ENCODE measurements at regions not wholly inside any gene's neighbourhood (a gene's known extent, or its start where the extent isn't known, plus 50 kb on each side); places are given as distances from the start of the nearest gene placed in this dataset.

GRCh38 chr14:76974365-76974764, 54.1 kb downstream of the IRF2BPL start:
- CTCF ChIA-PET, result interaction anchor here (1.1 kb wide), 1 partner anchor 61 kb away, joined by 5 read pairs; no protein-coding TSS in a partner anchor
- Mint-ChIP-seq H3K4me1 (ENCODE audit: low read depth) (peaks cover 21% of the 10 kb centered on the region), H3K27ac (no peak overlapping the region)

GRCh38 chr14:76971549-76971948, 57.0 kb downstream of the IRF2BPL start:
- H3K27me3 Mint-ChIP-seq (ENCODE audit: low read depth), result no peaks in the 10 kb centered on the region
- no peak overlapping the region for H3K27ac Mint-ChIP-seq
- CTCF ChIA-PET, result no interaction called here
- peaks cover 6% of the 10 kb centered on the region for H3K4me1 Mint-ChIP-seq (ENCODE audit: low read depth)
- no peak for DNase-seq
- no peaks in the 10 kb centered on the region for H3K9me3 Mint-ChIP-seq
- no peak overlapping the region for H3K4me3 Mint-ChIP-seq
- H3K36me3 Mint-ChIP-seq (ENCODE audit: low read depth), result no peaks in the 10 kb centered on the region
- intact Hi-C loops (cut with micrococcal nuclease), result no loop called here

More at GRCh38 chr14:76974365-76974764, 54.1 kb downstream of the IRF2BPL start:
- Mint-ChIP-seq H3K27me3 (ENCODE audit: low read depth) (no peaks in the 10 kb centered on the region), H3K36me3 (ENCODE audit: low read depth) (no peaks in the 10 kb centered on the region), H3K4me3 (no peak overlapping the region), H3K9me3 (no peaks in the 10 kb centered on the region)
- DNase-seq, result no peak
- intact Hi-C loops (cut with micrococcal nuclease), result no loop called here

- intact Hi-C loops (cut with micrococcal nuclease), result loop anchor here (10.0 kb wide), 2 partner anchors 646 to 984 kb away; partner anchors contain the start of genes IFT43, SPTLC2 and TGFB3
- no peak overlapping the region for H3K27ac Mint-ChIP-seq
- H3K4me3 Mint-ChIP-seq, result no peak overlapping the region
- CTCF ChIA-PET, result interaction anchor here (1.1 to 1.4 kb wide), 3 partner anchors 49 to 55 kb away, joined by 3 to 4 read pairs (median 3); no protein-coding TSS in a partner anchor
- peaks cover 30% of the 10 kb centered on the region for H3K4me1 Mint-ChIP-seq (ENCODE audit: low read depth)
- H3K27me3 Mint-ChIP-seq (ENCODE audit: low read depth), result no peaks in the 10 kb centered on the region
- no peaks in the 10 kb centered on the region for H3K9me3 Mint-ChIP-seq
- H3K36me3 Mint-ChIP-seq (ENCODE audit: low read depth), result no peaks in the 10 kb centered on the region
- no peak for DNase-seq
Observed at GRCh38 chr14:76968621-76969063, 59.9 kb downstream of the IRF2BPL start.

GRCh38 chr14:76967788-76968187, 60.7 kb downstream of the IRF2BPL start:
- intact Hi-C loops (cut with micrococcal nuclease), result loop anchor here (10.0 kb wide), 2 partner anchors 647 to 983 kb away; partner anchors contain the start of genes IFT43, SPTLC2 and TGFB3
- CTCF ChIA-PET, result interaction anchor here (1.1 to 1.4 kb wide), 3 partner anchors 50 to 55 kb away, joined by 3 to 4 read pairs (median 3); no protein-coding TSS in a partner anchor
- no peak for DNase-seq
- no peak overlapping the region for H3K4me3 Mint-ChIP-seq
- no peaks in the 10 kb centered on the region for H3K9me3 Mint-ChIP-seq
- H3K4me1 Mint-ChIP-seq (ENCODE audit: low read depth), result peaks cover 39% of the 10 kb centered on the region
- no peaks in the 10 kb centered on the region for H3K36me3 Mint-ChIP-seq (ENCODE audit: low read depth)
- no peak overlapping the region for H3K27ac Mint-ChIP-seq
- no peaks in the 10 kb centered on the region for H3K27me3 Mint-ChIP-seq (ENCODE audit: low read depth)

- intact Hi-C loops (cut with micrococcal nuclease), result loop anchor here (10.0 kb wide), 2 partner anchors 650 to 980 kb away; partner anchors contain the start of genes IFT43, SPTLC2 and TGFB3
Observed at GRCh38 chr14:76965232-76965631, 63.3 kb downstream of the IRF2BPL start.

GRCh38 chr14:76964695-76965094, 63.8 kb downstream of the IRF2BPL start:
- CTCF ChIA-PET, result interaction anchor here (0.5 to 0.8 kb wide), 2 partner anchors 13 to 16 kb away, joined by 3 read pairs; no protein-coding TSS in a partner anchor
- peaks cover 67% of the 10 kb centered on the region for H3K4me1 Mint-ChIP-seq (ENCODE audit: low read depth)
- no peaks in the 10 kb centered on the region for H3K27me3 Mint-ChIP-seq (ENCODE audit: low read depth)
- no peaks in the 10 kb centered on the region for H3K9me3 Mint-ChIP-seq
- peak; percentile 75 for DNase-seq
- no peaks in the 10 kb centered on the region for H3K36me3 Mint-ChIP-seq (ENCODE audit: low read depth)
- intact Hi-C loops (cut with micrococcal nuclease), result loop anchor here (5.0 to 10.0 kb wide), 3 partner anchors 338 to 980 kb away; partner anchors contain the start of genes IFT43, SPTLC2 and TGFB3
- H3K27ac Mint-ChIP-seq, result peak overlapping the region; percentile 65
- H3K4me3 Mint-ChIP-seq, result no peak overlapping the region

More at GRCh38 chr14:76965232-76965631, 63.3 kb downstream of the IRF2BPL start:
- CTCF ChIA-PET, result interaction anchor here (0.9 to 1.5 kb wide), 2 partner anchors 12 to 87 kb away, joined by 3 read pairs; no protein-coding TSS in a partner anchor
- DNase-seq, result no peak
- Mint-ChIP-seq H3K36me3 (ENCODE audit: low read depth) (no peaks in the 10 kb centered on the region), H3K4me3 (no peak overlapping the region), H3K27me3 (ENCODE audit: low read depth) (no peaks in the 10 kb centered on the region), H3K4me1 (ENCODE audit: low read depth) (peaks cover 62% of the 10 kb centered on the region), H3K27ac (peak overlapping the region; percentile 79), H3K9me3 (no peaks in the 10 kb centered on the region)

- H3K27me3 Mint-ChIP-seq (ENCODE audit: low read depth), result no peaks in the 10 kb centered on the region
- CTCF ChIA-PET, result interaction anchor here (0.6 to 2.7 kb wide), 8 partner anchors 10 to 90 kb away, joined by 3 to 19 read pairs (median 8); no protein-coding TSS in a partner anchor
- intact Hi-C loops (cut with micrococcal nuclease), result loop anchor here (5.0 to 10.0 kb wide), 3 partner anchors 339 to 979 kb away; partner anchors contain the start of genes IFT43, SPTLC2 and TGFB3
- no peaks in the 10 kb centered on the region for H3K9me3 Mint-ChIP-seq
- no peak overlapping the region for H3K4me3 Mint-ChIP-seq
- H3K36me3 Mint-ChIP-seq (ENCODE audit: low read depth), result no peaks in the 10 kb centered on the region
- H3K4me1 Mint-ChIP-seq (ENCODE audit: low read depth), result peaks cover 79% of the 10 kb centered on the region
- no peak for DNase-seq
- H3K27ac Mint-ChIP-seq, result peak overlapping the region; percentile 98
Observed at GRCh38 chr14:76963372-76963771, 65.1 kb downstream of the IRF2BPL start.

GRCh38 chr14:76962303-76962660, 66.2 kb downstream of the IRF2BPL start:
- H3K27me3 Mint-ChIP-seq (ENCODE audit: low read depth), result no peaks in the 10 kb centered on the region
- CTCF ChIA-PET, result interaction anchor here (0.6 to 2.7 kb wide), 19 partner anchors 9 to 629 kb away, joined by 3 to 19 read pairs (median 7); no protein-coding TSS in a partner anchor
- no peaks in the 10 kb centered on the region for H3K36me3 Mint-ChIP-seq (ENCODE audit: low read depth)
- no peak for DNase-seq
- H3K4me1 Mint-ChIP-seq (ENCODE audit: low read depth), result peaks cover 90% of the 10 kb centered on the region
- intact Hi-C loops (cut with micrococcal nuclease), result loop anchor here (1.0 to 10.0 kb wide), 7 partner anchors 16 to 977 kb away; partner anchors contain the start of genes IFT43, IRF2BPL, SPTLC2 and TGFB3
- peak overlapping the region; percentile 68 for H3K4me3 Mint-ChIP-seq
- no peaks in the 10 kb centered on the region for H3K9me3 Mint-ChIP-seq
- H3K27ac Mint-ChIP-seq, result peak overlapping the region; percentile 98

GRCh38 chr14:76961631-76962302, 66.7 kb downstream of the IRF2BPL start:
- Mint-ChIP-seq H3K27ac (peak overlapping the region; percentile 98), H3K36me3 (ENCODE audit: low read depth) (no peaks in the 10 kb centered on the region), H3K9me3 (no peaks in the 10 kb centered on the region), H3K27me3 (ENCODE audit: low read depth) (no peaks in the 10 kb centered on the region), H3K4me3 (peak overlapping the region; percentile 68), H3K4me1 (ENCODE audit: low read depth) (peaks cover 92% of the 10 kb centered on the region)
- intact Hi-C loops (cut with micrococcal nuclease), result loop anchor here (1.0 to 10.0 kb wide), 10 partner anchors 14 to 977 kb away; partner anchors contain the start of genes CIPC, IFT43, IRF2BPL and SPTLC2
- peak; percentile 100 for DNase-seq
- CTCF ChIA-PET, result interaction anchor here (0.6 to 2.7 kb wide), 18 partner anchors 9 to 630 kb away, joined by 3 to 19 read pairs (median 6); no protein-coding TSS in a partner anchor

- peak; percentile 46 for DNase-seq
- peak overlapping the region; percentile 55 for H3K27ac Mint-ChIP-seq
- no peaks in the 10 kb centered on the region for H3K9me3 Mint-ChIP-seq
- no peaks in the 10 kb centered on the region for H3K27me3 Mint-ChIP-seq (ENCODE audit: low read depth)
- no peaks in the 10 kb centered on the region for H3K36me3 Mint-ChIP-seq (ENCODE audit: low read depth)
- peaks cover 90% of the 10 kb centered on the region for H3K4me1 Mint-ChIP-seq (ENCODE audit: low read depth)
- H3K4me3 Mint-ChIP-seq, result no peak overlapping the region
- CTCF ChIA-PET, result interaction anchor here (1.5 to 1.6 kb wide), 2 partner anchors 45 to 94 kb away, joined by 4 to 8 read pairs; no protein-coding TSS in a partner anchor
- intact Hi-C loops (cut with micrococcal nuclease), result loop anchor here (10.0 kb wide), 1 partner anchor 1434 kb away; the partner anchor contains the start of gene BATF
Observed at GRCh38 chr14:76958980-76959710, 69.4 kb downstream of the IRF2BPL start.

GRCh38 chr14:76958020-76958979, 70.2 kb downstream of the IRF2BPL start:
- Mint-ChIP-seq H3K27me3 (ENCODE audit: low read depth) (no peaks in the 10 kb centered on the region), H3K9me3 (no peaks in the 10 kb centered on the region), H3K27ac (peak overlapping the region; percentile 55), H3K4me3 (peak overlapping the region; percentile 4), H3K36me3 (ENCODE audit: low read depth) (no peaks in the 10 kb centered on the region), H3K4me1 (ENCODE audit: low read depth) (peaks cover 87% of the 10 kb centered on the region)
- intact Hi-C loops (cut with micrococcal nuclease), result loop anchor here (10.0 kb wide), 1 partner anchor 1433 kb away; the partner anchor contains the start of gene BATF
- CTCF ChIA-PET, result interaction anchor here (0.7 to 1.6 kb wide), 8 partner anchors 11 to 96 kb away, joined by 3 to 8 read pairs (median 4); no protein-coding TSS in a partner anchor
- peak; percentile 41 for DNase-seq
